ENCODE measurements at regions not wholly inside any gene's neighbourhood (a gene's known extent, or its start where the extent isn't known, plus 50 kb on each side); places are given as distances from the start of the nearest gene placed in this dataset.

DNA sequence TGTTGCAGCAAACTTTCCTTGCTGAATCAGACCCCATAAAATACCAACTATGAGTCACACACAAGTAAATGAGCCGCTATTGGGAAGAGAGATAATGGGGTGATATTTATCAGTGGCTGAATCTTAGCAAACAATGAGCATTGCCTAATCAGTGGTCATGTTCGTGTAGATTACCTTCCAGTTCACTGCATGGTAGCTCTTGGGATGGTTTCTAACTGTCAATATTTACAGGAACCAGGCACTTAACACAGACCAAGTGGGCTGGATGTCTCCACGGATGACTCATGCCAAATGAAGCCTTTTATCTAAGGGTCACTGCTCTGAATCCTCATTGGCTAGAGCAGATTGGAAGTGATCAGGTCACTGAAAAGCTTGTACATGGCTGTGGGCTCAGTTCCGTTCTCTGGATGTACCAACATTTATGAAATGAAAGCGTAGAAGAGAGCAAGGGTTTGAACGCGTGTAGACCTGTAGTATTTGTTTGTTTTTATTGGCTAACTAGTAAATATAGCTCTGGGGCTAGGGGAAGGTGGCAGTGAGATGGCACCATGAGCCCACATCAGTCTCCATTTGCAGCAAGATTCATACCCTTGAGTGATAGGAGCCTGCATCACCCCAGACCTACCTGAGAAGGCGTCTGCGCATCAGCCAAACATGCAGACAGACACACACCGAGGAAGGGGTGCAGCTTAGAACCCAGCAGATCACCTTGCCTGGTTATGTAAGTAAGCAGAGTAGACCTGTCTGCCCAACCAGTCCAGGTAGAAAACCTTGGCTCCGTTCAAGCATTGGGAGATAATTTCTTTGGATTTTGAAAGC lies 153.3 kb downstream of the TOMM20 start:
- peak overlapping the region; percentile 87 to 99 for H3K27ac ChIP-seq

DNA sequence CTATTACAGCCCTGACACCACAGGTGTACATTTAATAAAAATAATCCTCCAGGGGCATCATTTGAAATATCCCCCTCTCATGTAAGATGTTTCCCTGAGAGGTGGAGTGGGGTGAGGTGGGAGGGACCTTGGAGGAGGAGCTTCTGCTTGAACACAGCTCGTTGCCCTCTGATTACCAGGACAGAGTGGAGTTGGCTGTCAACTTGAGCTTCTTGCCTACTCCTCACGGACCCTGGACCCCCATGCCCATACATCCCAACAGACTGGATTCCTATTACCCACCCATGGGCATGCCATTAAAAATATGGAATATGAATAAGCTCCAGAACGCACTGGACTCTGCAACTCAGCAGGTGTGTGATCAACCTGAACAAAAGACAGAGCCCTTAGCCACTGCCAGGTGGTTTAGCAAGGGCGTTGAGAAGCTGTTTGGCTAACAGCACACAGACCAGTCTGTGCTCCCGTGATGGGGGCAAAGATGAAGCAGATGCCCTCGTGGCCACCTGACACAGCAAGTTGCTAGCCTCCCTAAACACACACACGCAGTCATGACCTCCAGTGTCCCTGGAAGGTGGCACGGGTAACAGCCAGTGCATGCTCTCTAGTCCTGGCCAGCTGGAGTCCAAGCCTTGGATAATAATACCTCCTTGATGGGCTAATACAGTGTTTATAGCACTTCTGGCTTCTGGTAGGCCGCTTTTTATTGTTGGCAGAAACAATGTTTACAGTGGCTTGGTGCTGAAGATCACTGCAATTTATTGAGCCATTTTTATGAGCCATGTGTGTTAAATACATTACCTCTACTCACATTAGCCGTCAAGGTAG lies 155.0 kb downstream of the TOMM20 start:
- intact Hi-C loops (cut with DNase I), result no loop called here
- peaks cover 47 to 87% of the 10 kb centered on the region in 2 donors for H3K4me1 ChIP-seq
- no peaks in the 10 kb centered on the region for H3K27me3 ChIP-seq
- no peak overlapping the region for H3K4me3 ChIP-seq
- H3K27ac ChIP-seq, result no peak overlapping the region
- no peak for ATAC-seq
- no peak for DNase-seq
- no peaks in the 10 kb centered on the region for H3K9me3 ChIP-seq
- TF ChIP-seq CTCF (IDR thresholded peaks at IDR 0.05), result no peak
- H3K36me3 ChIP-seq, result no peaks in the 10 kb centered on the region

More for the DNA sequence above, 153.3 kb downstream of the TOMM20 start:
- no peak for TF ChIP-seq CTCF (IDR thresholded peaks at IDR 0.05)
- Histone ChIP-seq H3K4me3 (no peak overlapping the region), H3K27me3 (no peaks in the 10 kb centered on the region), H3K9me3 (no peaks in the 10 kb centered on the region), H3K4me1 (peaks cover 48 to 87% of the 10 kb centered on the region in 2 donors), H3K36me3 (no peaks in the 10 kb centered on the region)
- ATAC-seq, result peak; percentile 10
- DNase-seq, result no peak
- intact Hi-C loops (cut with DNase I), result no loop called here

GRCh38 chr1:234972411-234973191 lies 156.0 kb downstream of the TOMM20 start:
- H3K27ac ChIP-seq, result peak overlapping the region in 1 of 2 donors; percentile 80
- H3K9me3 ChIP-seq, result no peaks in the 10 kb centered on the region
- TF ChIP-seq CTCF (IDR thresholded peaks at IDR 0.05), result no peak
- H3K36me3 ChIP-seq, result no peaks in the 10 kb centered on the region
- peaks cover 41 to 85% of the 10 kb centered on the region in 2 donors for H3K4me1 ChIP-seq
- no peak overlapping the region for H3K4me3 ChIP-seq
- no peak for ATAC-seq
- DNase-seq, result peak in 1 of 4 donors; percentile 21
- no peaks in the 10 kb centered on the region for H3K27me3 ChIP-seq
- intact Hi-C loops (cut with DNase I), result no loop called here

GRCh38 chr1:234971586-234972297 lies 156.9 kb downstream of the TOMM20 start:
- H3K4me3 ChIP-seq, result no peak overlapping the region
- ATAC-seq, result no peak
- H3K9me3 ChIP-seq, result no peaks in the 10 kb centered on the region
- TF ChIP-seq CTCF (IDR thresholded peaks at IDR 0.05), result no peak
- H3K27me3 ChIP-seq, result no peaks in the 10 kb centered on the region
- no peak for DNase-seq
- no peaks in the 10 kb centered on the region for H3K36me3 ChIP-seq
- peak overlapping the region; percentile 80 to 87 for H3K27ac ChIP-seq
- intact Hi-C loops (cut with DNase I), result no loop called here
- H3K4me1 ChIP-seq, result peaks cover 41 to 77% of the 10 kb centered on the region in 2 donors
